Suprapubic skin (tissue), 4 donors: ENCODE measurements at regions not wholly inside any gene's neighbourhood (a gene's known extent, or its start where the extent isn't known, plus 50 kb on each side); places are given as distances from the start of the nearest gene placed in this dataset.

Experiments used
- DNase-seq, 2 donors: peaks; one replicate each; pipeline ENCODE4 v3.0.0-alpha.2; 2019; ENCODE audit warnings: low spot score in 2 of 2
- H3K27ac ChIP-seq: fragments of 200-600 bp; sonication (generic); one replicate; pipeline ENCODE4 v1.5.1; 2019
- H3K27me3 ChIP-seq: fragments of 200-600 bp; sonication (generic); one replicate; pipeline ENCODE4 v1.5.1; 2019
- H3K36me3 ChIP-seq: fragments of 200-600 bp; sonication (generic); one replicate; pipeline ENCODE4 v1.5.1; 2019
- H3K4me1 ChIP-seq: fragments of 200-600 bp; sonication (generic); one replicate; pipeline ENCODE4 v1.5.1; 2019
- H3K4me3 ChIP-seq: fragments of 200-600 bp; sonication (generic); one replicate; pipeline ENCODE4 v1.5.1; 2019; ENCODE audit warnings: mild to moderate bottlenecking
- H3K9me3 ChIP-seq: fragments of 200-600 bp; sonication (generic); one replicate; pipeline ENCODE4 v1.5.1; 2019
- EP300 ChIP-seq: sonication (generic); formaldehyde crosslinking; IDR thresholded peaks from one replicate; pipeline ENCODE4 v1.6.1; 2017; ENCODE audit warnings: antibody characterized with exemption
- POLR2A ChIP-seq, 2 donors: fragments of 450-650 bp; IDR thresholded peaks; one replicate each; pipeline ENCODE4 v1.6.1; 2017; ENCODE audit warnings: antibody characterized with exemption in 2 of 2, mild to moderate bottlenecking in 2 of 2, moderate library complexity in 2 of 2
- POLR2AphosphoS5 ChIP-seq, 3 donors: sonication (generic); formaldehyde crosslinking; IDR thresholded peaks; one replicate each; pipeline ENCODE4 v1.6.1; 2017; ENCODE audit warnings: antibody characterized with exemption in 3 of 3
- WGBS: methylation state at CpG from one replicate; pipeline ENCODE4 v1.1.5; 2018; 5-methylcytosine and 5-hydroxymethylcytosine counted together
- TF ChIP-seq, protein P1 (sequence below), 2 donors: fragments of 200-600 bp in 1 of 2; fragments of 450-650 bp in 1 of 2; sonication (generic) in 1 of 2; IDR thresholded peaks; one replicate each; pipeline ENCODE4 v1.5.1; 2016 to 2019; ENCODE audit warnings: antibody characterized with exemption in 2 of 2, mild to moderate bottlenecking in 1 of 2, moderate library complexity in 1 of 2

DNA sequence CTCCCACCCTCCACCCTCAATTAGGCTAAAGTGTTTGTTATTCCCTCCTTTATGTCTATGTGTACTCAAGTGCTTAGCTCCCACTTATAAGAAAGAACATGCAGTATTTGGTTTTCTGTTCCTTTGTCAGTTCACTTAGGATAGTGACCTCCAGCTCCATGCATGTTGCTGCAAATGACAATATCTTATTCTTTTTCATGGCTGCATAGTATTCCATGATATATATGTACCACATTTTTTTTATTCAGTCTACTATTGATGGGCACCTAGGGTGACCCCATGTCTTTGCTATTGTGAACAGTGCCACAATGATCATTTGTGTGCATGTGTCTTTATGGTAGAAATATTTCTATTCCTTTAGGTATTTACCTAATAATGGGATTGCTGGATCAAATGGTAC lies 114.3 kb downstream of the DLEU7 start:
- no peak overlapping the region for H3K27ac ChIP-seq
- no peaks in the 10 kb centered on the region for H3K36me3 ChIP-seq

GRCh38 chr13:50730496-50731351 lies 112.8 kb downstream of the DLEU7 start:
- 86% methylated on average over 4 of the region's 4 CpGs for WGBS

More for the DNA sequence above, 114.3 kb downstream of the DLEU7 start:
- no peak overlapping the region for H3K4me3 ChIP-seq
- no peaks in the 10 kb centered on the region for H3K9me3 ChIP-seq
- no peak for DNase-seq
- TF ChIP-seq, protein P1, sequence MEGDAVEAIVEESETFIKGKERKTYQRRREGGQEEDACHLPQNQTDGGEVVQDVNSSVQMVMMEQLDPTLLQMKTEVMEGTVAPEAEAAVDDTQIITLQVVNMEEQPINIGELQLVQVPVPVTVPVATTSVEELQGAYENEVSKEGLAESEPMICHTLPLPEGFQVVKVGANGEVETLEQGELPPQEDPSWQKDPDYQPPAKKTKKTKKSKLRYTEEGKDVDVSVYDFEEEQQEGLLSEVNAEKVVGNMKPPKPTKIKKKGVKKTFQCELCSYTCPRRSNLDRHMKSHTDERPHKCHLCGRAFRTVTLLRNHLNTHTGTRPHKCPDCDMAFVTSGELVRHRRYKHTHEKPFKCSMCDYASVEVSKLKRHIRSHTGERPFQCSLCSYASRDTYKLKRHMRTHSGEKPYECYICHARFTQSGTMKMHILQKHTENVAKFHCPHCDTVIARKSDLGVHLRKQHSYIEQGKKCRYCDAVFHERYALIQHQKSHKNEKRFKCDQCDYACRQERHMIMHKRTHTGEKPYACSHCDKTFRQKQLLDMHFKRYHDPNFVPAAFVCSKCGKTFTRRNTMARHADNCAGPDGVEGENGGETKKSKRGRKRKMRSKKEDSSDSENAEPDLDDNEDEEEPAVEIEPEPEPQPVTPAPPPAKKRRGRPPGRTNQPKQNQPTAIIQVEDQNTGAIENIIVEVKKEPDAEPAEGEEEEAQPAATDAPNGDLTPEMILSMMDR (IDR thresholded peaks at IDR 0.05), result no peak
- TF ChIP-seq POLR2A (IDR thresholded peaks at IDR 0.05) (no peak), EP300 (no peak), POLR2AphosphoS5 (IDR thresholded peaks at IDR 0.05) (no peak)
- H3K4me1 ChIP-seq, result peaks cover 14% of the 10 kb centered on the region
- H3K27me3 ChIP-seq, result no peaks in the 10 kb centered on the region

DNA sequence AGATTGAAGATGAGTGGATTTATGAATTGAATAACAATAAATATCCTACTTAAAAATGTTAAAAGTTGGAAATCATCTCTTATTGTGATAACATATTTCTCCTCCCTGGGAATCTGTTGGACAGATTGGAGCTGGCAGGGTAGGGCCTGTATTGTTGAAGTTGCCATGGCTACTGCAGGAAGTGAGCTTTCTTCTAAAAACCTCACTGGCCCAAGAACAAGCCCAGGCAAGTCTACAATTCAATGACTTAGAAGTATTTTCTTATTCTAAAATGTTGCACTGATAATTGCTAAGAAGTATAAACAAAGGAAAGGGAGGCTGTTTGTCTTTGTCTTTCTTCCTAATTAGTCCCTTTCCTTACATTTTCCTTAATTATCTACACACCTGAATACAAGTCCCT lies 112.1 kb downstream of the DLEU7 start:
- Histone ChIP-seq H3K4me1 (peaks cover 14% of the 10 kb centered on the region), H3K27me3 (no peaks in the 10 kb centered on the region), H3K4me3 (no peak overlapping the region), H3K27ac (no peak overlapping the region), H3K36me3 (no peaks in the 10 kb centered on the region), H3K9me3 (no peaks in the 10 kb centered on the region)
- DNase-seq, result no peak
- TF ChIP-seq POLR2A (IDR thresholded peaks at IDR 0.05), result no peak
- no peak for TF ChIP-seq POLR2AphosphoS5 (IDR thresholded peaks at IDR 0.05)

More at GRCh38 chr13:50730496-50731351, 112.8 kb downstream of the DLEU7 start:
- Histone ChIP-seq H3K9me3 (no peaks in the 10 kb centered on the region), H3K27me3 (no peaks in the 10 kb centered on the region), H3K27ac (no peak overlapping the region), H3K36me3 (no peaks in the 10 kb centered on the region), H3K4me3 (no peak overlapping the region), H3K4me1 (peaks cover 14% of the 10 kb centered on the region)
- DNase-seq, result no peak
- TF ChIP-seq POLR2AphosphoS5 (IDR thresholded peaks at IDR 0.05) (no peak), POLR2A (IDR thresholded peaks at IDR 0.05) (no peak), EP300 (no peak)
- TF ChIP-seq, protein P1 (IDR thresholded peaks at IDR 0.05), result no peak

GRCh38 chr13:50732712-50733111 lies 110.8 kb downstream of the DLEU7 start:
- no peaks in the 10 kb centered on the region for H3K27me3 ChIP-seq
- TF ChIP-seq POLR2AphosphoS5 (IDR thresholded peaks at IDR 0.05) (no peak), POLR2A (IDR thresholded peaks at IDR 0.05) (no peak), EP300 (no peak)
- TF ChIP-seq, protein P1 (IDR thresholded peaks at IDR 0.05), result no peak
- H3K4me3 ChIP-seq, result no peak overlapping the region
- H3K4me1 ChIP-seq, result peaks cover 14% of the 10 kb centered on the region
- no peaks in the 10 kb centered on the region for H3K9me3 ChIP-seq
- no peaks in the 10 kb centered on the region for H3K36me3 ChIP-seq
- DNase-seq, result no peak
- no peak overlapping the region for H3K27ac ChIP-seq
- WGBS, result 52% methylated on average over 3 of the region's 3 CpGs

DNA sequence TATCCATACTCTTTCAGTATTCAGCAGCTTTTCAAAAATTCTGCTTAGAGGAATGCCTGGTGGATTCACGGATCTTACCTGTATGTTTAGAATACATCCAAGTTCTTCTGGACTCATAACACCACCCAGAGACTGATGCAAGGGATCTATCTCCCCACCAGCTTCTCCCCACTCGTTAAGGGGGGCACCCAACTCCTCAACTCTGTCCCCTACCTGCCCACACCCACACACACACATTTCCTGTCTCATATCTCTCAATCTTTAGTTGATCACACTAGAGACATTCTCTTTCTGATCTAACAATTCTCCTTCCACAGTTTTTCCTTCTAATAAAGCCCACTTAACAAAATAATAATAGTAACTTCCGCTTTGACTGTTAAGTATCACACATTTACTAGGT lies 110.1 kb downstream of the DLEU7 start:
- Histone ChIP-seq H3K4me3 (no peak overlapping the region), H3K27me3 (no peaks in the 10 kb centered on the region), H3K36me3 (no peaks in the 10 kb centered on the region), H3K9me3 (no peaks in the 10 kb centered on the region), H3K27ac (no peak overlapping the region), H3K4me1 (peaks cover 14% of the 10 kb centered on the region)
- WGBS, result 90% methylated on average over 3 of the region's 3 CpGs
- DNase-seq, result no peak
- no peak for TF ChIP-seq POLR2A (IDR thresholded peaks at IDR 0.05)

DNA sequence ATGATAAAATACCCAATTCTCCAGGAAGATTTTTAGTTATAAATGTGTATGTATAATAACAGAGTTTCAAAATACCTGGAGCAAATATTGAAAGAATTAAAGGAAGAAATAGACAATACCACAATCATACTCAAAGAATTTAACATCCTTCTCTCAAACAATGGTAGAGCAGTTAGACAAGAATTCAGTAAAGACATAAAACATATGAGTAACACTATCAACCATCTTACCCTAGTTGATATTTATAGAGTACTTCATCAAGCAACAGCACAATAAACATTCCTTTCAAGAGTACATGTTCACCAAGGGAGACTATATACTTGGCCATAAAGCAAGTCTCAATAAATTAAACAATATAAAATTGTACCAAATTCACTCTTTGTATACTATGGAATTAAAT lies 108.4 kb downstream of the DLEU7 start:
- Histone ChIP-seq H3K9me3 (no peaks in the 10 kb centered on the region), H3K27me3 (no peaks in the 10 kb centered on the region), H3K27ac (no peak overlapping the region), H3K4me1 (peaks cover 14% of the 10 kb centered on the region), H3K4me3 (no peak overlapping the region), H3K36me3 (no peaks in the 10 kb centered on the region)
- no peak for DNase-seq
- TF ChIP-seq POLR2AphosphoS5 (IDR thresholded peaks at IDR 0.05), result no peak
- TF ChIP-seq POLR2A (IDR thresholded peaks at IDR 0.05), result no peak
- TF ChIP-seq EP300, result no peak
- TF ChIP-seq, protein P1 (IDR thresholded peaks at IDR 0.05), result no peak
